Fibroblast of lung (primary cell): ENCODE measurements at regions not wholly inside any gene's neighbourhood (a gene's known extent, or its start where the extent isn't known, plus 50 kb on each side); places are given as distances from the start of the nearest gene placed in this dataset.

Source experiments
- EZH2 ChIP-seq: IDR thresholded peaks from 2 replicates; pipeline ENCODE4 v1.5.1; 2012; ENCODE audit warnings: low read length, control low read depth, mild to moderate bottlenecking; ENCODE audit errors: missing control alignments
- TF ChIP-seq, protein P1 (sequence below), 2 donors: IDR thresholded peaks in 1 of 2; conservative IDR thresholded peaks in 1 of 2; 1 replicate in 1 of 2; 2 replicates in 1 of 2; pipeline ENCODE4 v1.5.1; 2011 to 2012; ENCODE audit warnings: low read length in 2 of 2, control low read depth in 1 of 2, inconsistent platforms in 1 of 2, low read depth in 1 of 2, mild to moderate bottlenecking in 1 of 2

DNA sequence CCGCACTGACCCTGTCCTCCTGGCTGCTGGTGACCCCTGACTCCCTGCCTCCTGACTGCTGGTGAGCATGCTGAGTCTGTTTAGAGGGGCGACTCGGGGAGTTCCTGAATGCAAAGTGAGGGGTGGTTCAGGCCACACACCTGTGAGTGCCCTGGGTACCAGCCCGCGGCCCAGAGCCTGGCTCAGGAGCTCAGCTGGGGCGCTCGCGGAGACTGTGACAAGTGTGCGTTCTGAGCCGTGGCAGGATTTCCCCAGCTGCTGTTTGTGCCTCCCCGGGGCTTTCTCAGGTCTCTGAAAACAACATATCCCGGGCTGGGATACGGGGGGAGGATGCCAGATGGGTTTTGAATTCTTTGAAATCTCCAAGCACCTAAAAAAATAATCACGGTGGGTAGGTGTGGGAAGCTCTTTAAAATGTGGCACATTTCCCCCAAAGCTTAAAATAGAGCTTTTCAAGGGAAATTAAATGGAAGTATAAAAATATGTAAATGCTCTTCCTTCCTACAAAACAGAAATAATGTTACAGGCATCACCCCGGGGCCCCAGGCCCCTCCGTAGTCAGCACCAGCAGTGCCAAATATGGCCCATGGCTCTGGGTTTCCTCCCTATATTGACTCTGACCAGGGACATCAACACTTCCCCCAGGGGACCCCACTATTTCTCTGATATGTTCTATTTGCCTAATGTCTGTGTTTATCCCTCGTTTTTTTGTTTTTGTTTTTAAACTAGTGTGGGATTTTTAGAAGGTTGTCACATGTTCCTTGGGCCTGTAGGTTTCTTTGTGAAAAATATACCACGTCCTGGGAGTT is 49.9 kb upstream of the TAGAP start:
- TF ChIP-seq, protein P1, sequence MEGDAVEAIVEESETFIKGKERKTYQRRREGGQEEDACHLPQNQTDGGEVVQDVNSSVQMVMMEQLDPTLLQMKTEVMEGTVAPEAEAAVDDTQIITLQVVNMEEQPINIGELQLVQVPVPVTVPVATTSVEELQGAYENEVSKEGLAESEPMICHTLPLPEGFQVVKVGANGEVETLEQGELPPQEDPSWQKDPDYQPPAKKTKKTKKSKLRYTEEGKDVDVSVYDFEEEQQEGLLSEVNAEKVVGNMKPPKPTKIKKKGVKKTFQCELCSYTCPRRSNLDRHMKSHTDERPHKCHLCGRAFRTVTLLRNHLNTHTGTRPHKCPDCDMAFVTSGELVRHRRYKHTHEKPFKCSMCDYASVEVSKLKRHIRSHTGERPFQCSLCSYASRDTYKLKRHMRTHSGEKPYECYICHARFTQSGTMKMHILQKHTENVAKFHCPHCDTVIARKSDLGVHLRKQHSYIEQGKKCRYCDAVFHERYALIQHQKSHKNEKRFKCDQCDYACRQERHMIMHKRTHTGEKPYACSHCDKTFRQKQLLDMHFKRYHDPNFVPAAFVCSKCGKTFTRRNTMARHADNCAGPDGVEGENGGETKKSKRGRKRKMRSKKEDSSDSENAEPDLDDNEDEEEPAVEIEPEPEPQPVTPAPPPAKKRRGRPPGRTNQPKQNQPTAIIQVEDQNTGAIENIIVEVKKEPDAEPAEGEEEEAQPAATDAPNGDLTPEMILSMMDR (conservative IDR thresholded peaks at IDR 0.05 in 1 of 2, IDR thresholded peaks at IDR 0.05 in 1 of 2; ENCODE audit: low read depth in 1 of 2, low read length in 2 of 2): no peak
- TF ChIP-seq EZH2: no peak
